Tibial nerve (tissue), 4 donors: ENCODE measurements at regions not wholly inside any gene's neighbourhood (a gene's known extent, or its start where the extent isn't known, plus 50 kb on each side); places are given as distances from the start of the nearest gene placed in this dataset.

Experiments used
- DNase-seq, 2 donors: peaks; one replicate each; pipeline ENCODE4 v3.0.0-alpha.2; 2019; ENCODE audit warnings: low spot score in 2 of 2
- H3K27ac ChIP-seq, 4 donors: fragments of 200-600 bp; sonication (generic) in 3 of 4; one replicate each; pipeline ENCODE4 v1.5.1; 2017 to 2019; ENCODE audit warnings: mild to moderate bottlenecking in 1 of 4
- H3K27me3 ChIP-seq, 2 donors: fragments of 200-600 bp; sonication (generic) in 1 of 2; one replicate each; pipeline versions ENCODE4 v1.5.1 to v1.6.0; 2017 to 2019
- H3K36me3 ChIP-seq, 3 donors: fragments of 200-600 bp; sonication (generic); one replicate each; pipeline ENCODE4 v1.5.1; 2018 to 2019
- H3K4me1 ChIP-seq, 4 donors: fragments of 200-600 bp; sonication (generic) in 3 of 4; one replicate each; pipeline ENCODE4 v1.5.1; 2017 to 2019
- H3K4me3 ChIP-seq, 4 donors: fragments of 200-600 bp; sonication (generic) in 3 of 4; one replicate each; pipeline ENCODE4 v1.5.1; 2017 to 2019; ENCODE audit warnings: mild to moderate bottlenecking in 1 of 4, moderate library complexity in 1 of 4
- H3K9me3 ChIP-seq, 4 donors: fragments of 200-600 bp; sonication (generic) in 3 of 4; one replicate each; pipeline ENCODE4 v1.5.1; 2017 to 2019
- CTCF ChIP-seq, 5 experiments: fragments of 200-600 bp in 3 of 5; fragments of 450-650 bp in 2 of 5; sonication (generic) in 3 of 5; IDR thresholded peaks; one replicate each; pipeline ENCODE4 v1.5.1; 2016 to 2019; ENCODE audit warnings: antibody characterized with exemption in 5 of 5, mild to moderate bottlenecking in 3 of 5, moderate library complexity in 2 of 5
- EP300 ChIP-seq, 2 donors: sonication (generic); formaldehyde crosslinking; IDR thresholded peaks; one replicate each; pipeline ENCODE4 v1.6.1; 2017; ENCODE audit warnings: antibody characterized with exemption in 2 of 2, mild to moderate bottlenecking in 1 of 2
- POLR2A ChIP-seq, 2 donors: fragments of 450-650 bp; IDR thresholded peaks; one replicate each; pipeline ENCODE4 v1.6.1; 2017; ENCODE audit warnings: antibody characterized with exemption in 2 of 2, mild to moderate bottlenecking in 2 of 2, moderate library complexity in 2 of 2
- WGBS, 2 donors: methylation state at CpG; one replicate each; pipeline ENCODE4 v1.1.5; 2018; 5-methylcytosine and 5-hydroxymethylcytosine counted together

GRCh38 chr14:104472073-104472472, 107.5 kb upstream of the C14orf180 start:
- H3K27me3 ChIP-seq = peaks cover 0 to 32% of the 10 kb centered on the region in 2 donors
- H3K27ac ChIP-seq = no peak overlapping the region
- H3K9me3 ChIP-seq = no peaks in the 10 kb centered on the region
- DNase-seq = no peak
- TF ChIP-seq CTCF (IDR thresholded peaks at IDR 0.05) (no peak), POLR2A (IDR thresholded peaks at IDR 0.05) (no peak), EP300 (IDR thresholded peaks at IDR 0.05) (no peak)
- WGBS, 2 donors = 86 to 92% methylated on average over 1 of the region's 1 CpG
- no peaks in the 10 kb centered on the region for H3K4me1 ChIP-seq
- H3K36me3 ChIP-seq = no peaks in the 10 kb centered on the region
- no peak overlapping the region for H3K4me3 ChIP-seq

DNA sequence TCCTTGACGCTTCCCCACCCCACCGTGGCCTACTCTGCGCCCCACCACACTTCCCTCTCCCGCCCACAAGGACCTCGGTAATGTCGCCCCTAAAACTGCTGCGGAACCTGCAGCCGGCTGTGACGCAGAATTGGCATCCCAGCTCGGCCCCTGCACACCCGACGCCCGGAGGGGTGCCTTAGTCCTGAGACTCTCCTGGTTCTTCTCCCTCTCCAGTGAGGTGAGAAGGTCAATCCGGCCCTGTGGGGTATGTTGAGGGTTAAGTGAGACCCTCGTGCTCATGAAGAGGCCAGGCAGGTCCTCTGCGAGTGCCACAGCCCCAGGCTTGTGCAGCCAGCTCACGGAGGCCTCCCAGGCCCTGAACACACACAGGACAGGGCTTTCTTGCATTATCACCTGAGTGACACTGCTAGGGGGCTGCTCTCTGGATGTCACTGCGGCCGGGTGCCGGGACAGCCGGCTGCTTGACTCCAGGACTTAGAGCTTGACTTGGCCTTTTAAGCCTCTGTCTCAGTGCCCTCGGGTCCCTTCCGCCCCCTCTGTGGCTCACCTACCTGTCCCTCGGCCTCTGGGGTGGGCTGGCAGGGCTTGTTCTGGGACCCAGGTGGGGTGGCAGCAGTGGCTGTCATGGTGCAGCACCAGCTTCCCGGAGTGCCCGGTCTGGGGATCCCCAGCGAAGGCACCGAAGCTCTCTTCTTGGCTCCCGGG, 106.9 kb upstream of the C14orf180 start:
- Histone ChIP-seq H3K9me3 (no peaks in the 10 kb centered on the region), H3K4me1 (no peaks in the 10 kb centered on the region), H3K4me3 (no peak overlapping the region), H3K36me3 (no peaks in the 10 kb centered on the region), H3K27me3 (peaks cover 0 to 32% of the 10 kb centered on the region in 2 donors), H3K27ac (no peak overlapping the region)
- 81 to 82% methylated on average over 23 to 24 of the region's 29 CpGs for WGBS, 2 donors
- TF ChIP-seq EP300 (IDR thresholded peaks at IDR 0.05) (no peak), POLR2A (IDR thresholded peaks at IDR 0.05) (no peak), CTCF (IDR thresholded peaks at IDR 0.05) (no peak)
- DNase-seq = no peak

- DNase-seq = no peak
- H3K4me3 ChIP-seq = no peak overlapping the region
- H3K27ac ChIP-seq = no peak overlapping the region
- 77 to 84% methylated on average over 4 of the region's 4 CpGs for WGBS, 2 donors
- H3K36me3 ChIP-seq = no peaks in the 10 kb centered on the region
- H3K9me3 ChIP-seq = no peaks in the 10 kb centered on the region
- H3K27me3 ChIP-seq = peaks cover 0 to 32% of the 10 kb centered on the region in 2 donors
- TF ChIP-seq CTCF (IDR thresholded peaks at IDR 0.05) = no peak
- TF ChIP-seq EP300 (IDR thresholded peaks at IDR 0.05) = no peak
- no peak for TF ChIP-seq POLR2A (IDR thresholded peaks at IDR 0.05)
- no peaks in the 10 kb centered on the region for H3K4me1 ChIP-seq
Measured at GRCh38 chr14:104473244-104473565, 106.4 kb upstream of the C14orf180 start.

DNA sequence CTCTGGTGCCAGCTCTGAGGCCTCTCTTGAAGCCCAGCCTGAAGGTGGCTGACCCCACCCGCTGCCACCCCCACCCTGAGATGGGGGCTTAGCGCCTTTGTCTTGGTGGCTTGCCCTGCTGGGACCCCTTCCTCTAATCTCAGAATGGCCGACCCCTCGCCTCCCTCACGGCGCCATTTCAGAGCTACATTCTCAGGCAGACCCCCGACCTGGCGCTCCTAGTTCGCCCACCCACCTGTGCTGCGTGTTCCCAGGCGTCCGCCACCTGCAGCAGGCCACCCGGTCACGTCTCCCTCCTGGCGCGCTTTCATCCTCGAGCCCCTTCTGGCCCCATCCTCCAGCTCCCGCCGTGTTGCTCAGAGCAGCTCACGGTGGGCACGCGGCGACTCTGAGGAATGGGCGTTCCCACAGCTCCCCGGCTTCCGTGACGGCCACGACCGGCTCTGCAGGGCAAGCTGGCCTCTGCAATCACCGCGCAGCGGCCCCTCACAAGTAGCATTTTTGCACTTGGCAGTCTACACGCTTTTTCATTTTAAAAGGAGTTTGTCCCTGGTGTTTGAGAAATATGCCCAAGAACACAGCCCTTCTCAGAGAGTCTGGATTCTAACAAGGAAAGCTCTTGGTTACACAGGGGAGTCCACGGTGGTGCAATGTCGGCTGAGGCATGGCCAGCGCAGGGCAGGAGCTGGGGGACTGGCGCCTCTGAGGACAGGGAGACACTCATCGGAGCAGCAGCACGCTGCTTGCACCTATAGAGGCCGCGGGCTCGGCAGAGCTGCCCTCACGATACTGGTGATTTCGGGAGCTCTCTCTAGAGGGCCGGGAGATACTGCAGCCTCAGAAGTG, 105.7 kb upstream of the C14orf180 start:
- DNase-seq = no peak
- no peak for TF ChIP-seq CTCF (IDR thresholded peaks at IDR 0.05)
- no peak for TF ChIP-seq EP300 (IDR thresholded peaks at IDR 0.05)
- TF ChIP-seq POLR2A (IDR thresholded peaks at IDR 0.05) = no peak
- peaks cover 0 to 32% of the 10 kb centered on the region in 2 donors for H3K27me3 ChIP-seq

More for the DNA sequence above, 105.7 kb upstream of the C14orf180 start:
- Histone ChIP-seq H3K27ac (no peak overlapping the region), H3K9me3 (no peaks in the 10 kb centered on the region), H3K4me3 (no peak overlapping the region), H3K36me3 (no peaks in the 10 kb centered on the region), H3K4me1 (no peaks in the 10 kb centered on the region)
- WGBS, 2 donors = 59 to 70% methylated on average over 35 to 41 of the region's 45 CpGs
